H1 (cell line): ENCODE measurements at regions not wholly inside any gene's neighbourhood (a gene's known extent, or its start where the extent isn't known, plus 50 kb on each side); places are given as distances from the start of the nearest gene placed in this dataset.

Experiments
- CTCF ChIA-PET: fragments of 300-600 bp; sonication (Branson Sonifier 250); formaldehyde crosslinking; loops from one replicate; lab custom pipeline; 2021; ENCODE audit not compliant: partially characterized antibody; lab: Charles Lee
- POLR2A ChIA-PET: fragments of 300-600 bp; sonication (Branson Sonifier 250); formaldehyde crosslinking; loops from one replicate; lab custom pipeline; 2021; ENCODE audit warnings: inconsistent platforms; ENCODE audit not compliant: partially characterized antibody; lab: Charles Lee
- DNase-seq, 2 experiments: peaks; one replicate each; pipeline versions ENCODE4 v3.0.0 to v3.0.0-alpha.2; 2010 to 2022; ENCODE audit warnings: low spot score in 2 of 2, low read depth in 1 of 2, mixed read lengths in 1 of 2
- FAIRE-seq: peaks from 2 replicates; lab custom pipeline; 2011; peaks lifted over from hg19 to GRCh38; lab: Jason Lieb, UNC
- H2AFZ ChIP-seq: 2 replicates; pipeline ENCODE4 v1.8.1; 2012; ENCODE audit warnings: low read length, inconsistent platforms
- H2AK5ac ChIP-seq: 2 replicates; pipeline ENCODE4 v1.6.1; 2013; ENCODE audit warnings: low read depth, low read length
- H2BK120ac ChIP-seq: replicated peaks from 2 replicates; pipeline ENCODE3; 2013; ENCODE audit warnings: low read depth, low read length, inconsistent platforms
- H2BK12ac ChIP-seq: 2 replicates; pipeline ENCODE4 v1.6.1; 2013; ENCODE audit warnings: low read depth, low read length
- H2BK15ac ChIP-seq: 2 replicates; pipeline ENCODE4 v1.6.1; 2013; ENCODE audit warnings: low read length
- H2BK20ac ChIP-seq: 2 replicates; pipeline ENCODE4 v1.6.1; 2013; ENCODE audit warnings: low read length
- H2BK5ac ChIP-seq: 2 replicates; pipeline ENCODE4 v1.6.1; 2013; ENCODE audit warnings: low read depth, low read length
- H3K14ac ChIP-seq: 2 replicates; pipeline ENCODE4 v1.6.1; 2013; ENCODE audit warnings: inconsistent platforms; ENCODE audit not compliant: insufficient read length
- H3K18ac ChIP-seq: 2 replicates; pipeline ENCODE4 v1.6.1; 2013; ENCODE audit warnings: low read length; ENCODE audit errors: extremely low read depth
- H3K23ac ChIP-seq: 2 replicates; pipeline ENCODE4 v1.6.1; 2013; ENCODE audit warnings: inconsistent platforms; ENCODE audit not compliant: insufficient read length
- H3K23me2 ChIP-seq: 2 replicates; pipeline ENCODE4 v1.6.1; 2013; ENCODE audit warnings: low read depth, low read length
- H3K27ac ChIP-seq: 2 replicates; pipeline ENCODE4 v1.6.1; 2011; ENCODE audit warnings: low read depth, low read length, inconsistent platforms
- H3K27me3 ChIP-seq, 4 experiments: replicated peaks in 1 of 4; 1 replicate in 1 of 4; 2 replicates in 3 of 4; pipeline versions ENCODE4 v1.6.1 to v1.8.1; 2011 to 2013; ENCODE audit warnings: low read length in 3 of 4, mild to moderate bottlenecking in 3 of 4, inconsistent platforms in 2 of 4, mixed read lengths in 2 of 4, moderate library complexity in 1 of 4; ENCODE audit not compliant: control insufficient read depth in 3 of 4, insufficient read depth in 3 of 4; ENCODE audit errors: extremely low read depth in 1 of 4
- H3K36me3 ChIP-seq, 4 experiments: 2 replicates each; pipeline versions ENCODE4 v1.6.1 to v1.8.1; 2011 to 2013; ENCODE audit warnings: mild to moderate bottlenecking in 4 of 4, low read length in 3 of 4, moderate library complexity in 2 of 4, control low read depth in 1 of 4, inconsistent platforms in 1 of 4; ENCODE audit not compliant: insufficient read depth in 4 of 4, control insufficient read depth in 2 of 4
- H3K4ac ChIP-seq: replicated peaks from 2 replicates; pipeline ENCODE3; 2013; ENCODE audit warnings: low read length, low read depth, mixed read lengths, inconsistent platforms; ENCODE audit not compliant: insufficient read length
- H3K4me1 ChIP-seq, 4 experiments: replicated peaks in 1 of 4; 1 replicate in 1 of 4; 2 replicates in 3 of 4; pipeline versions ENCODE4 v1.6.1 to v1.8.1; 2011 to 2013; ENCODE audit warnings: low read length in 3 of 4, inconsistent platforms in 2 of 4, mixed read lengths in 1 of 4; ENCODE audit not compliant: insufficient read depth in 4 of 4, control insufficient read depth in 3 of 4
- H3K4me2 ChIP-seq, 2 experiments: 2 replicates each; pipeline versions ENCODE4 v1.6.1 to v1.8.1; 2011 to 2013; ENCODE audit warnings: low read depth in 2 of 2, low read length in 2 of 2, control low read depth in 1 of 2, inconsistent platforms in 1 of 2, mild to moderate bottlenecking in 1 of 2; ENCODE audit not compliant: insufficient read depth in 1 of 2
- H3K4me3 ChIP-seq, 4 experiments: fragments of 200-600, 300-600 bp in 1 of 4; sonication (generic), shearing (Covaris generic), sonication (Bioruptor Twin) in 1 of 4; 2 replicates each; pipeline versions ENCODE4 v1.5.1 to v1.8.1; 2011 to 2016; ENCODE audit warnings: low read length in 4 of 4, low read depth in 3 of 4, control low read depth in 2 of 4, inconsistent platforms in 2 of 4, mild to moderate bottlenecking in 2 of 4, mixed read lengths in 1 of 4, moderate library complexity in 1 of 4; ENCODE audit not compliant: insufficient read depth in 2 of 4; ENCODE audit errors: extremely low read depth in 1 of 4
- H3K56ac ChIP-seq: replicated peaks from 2 replicates; pipeline ENCODE3; 2013; ENCODE audit warnings: low read depth, mild to moderate bottlenecking, mixed read lengths, low read length, inconsistent platforms; ENCODE audit not compliant: insufficient read length
- H3K79me1 ChIP-seq: 2 replicates; pipeline ENCODE4 v1.6.1; 2013; ENCODE audit warnings: low read depth, low read length, control low read depth
- H3K79me2 ChIP-seq, 2 experiments: 2 replicates each; pipeline versions ENCODE4 v1.6.1 to v1.8.1; 2012 to 2013; ENCODE audit warnings: low read length in 2 of 2, mild to moderate bottlenecking in 2 of 2, inconsistent platforms in 1 of 2; ENCODE audit not compliant: insufficient read depth in 2 of 2, control insufficient read depth in 1 of 2
- H3K9ac ChIP-seq, 4 experiments: replicated peaks in 1 of 4; 1 replicate in 1 of 4; 2 replicates in 3 of 4; pipeline versions ENCODE4 v1.6.1 to v1.8.1; 2011 to 2013; ENCODE audit warnings: low read depth in 3 of 4, low read length in 3 of 4, control low read depth in 2 of 4, mild to moderate bottlenecking in 2 of 4, moderate library complexity in 2 of 4, inconsistent platforms in 1 of 4; ENCODE audit errors: extremely low read depth in 1 of 4
- H3K9me3 ChIP-seq, 2 experiments: 2 replicates each; pipeline versions ENCODE4 v1.6.1 to v1.8.1; 2012 to 2013; ENCODE audit warnings: mild to moderate bottlenecking in 2 of 2, moderate library complexity in 2 of 2, control low read depth in 1 of 2, inconsistent platforms in 1 of 2, low read depth in 1 of 2, low read length in 1 of 2, mixed read lengths in 1 of 2; ENCODE audit not compliant: insufficient read depth in 2 of 2
- H4K20me1 ChIP-seq, 2 experiments: replicated peaks in 1 of 2; 2 replicates each; pipeline versions ENCODE3 to v1.8.1; 2011 to 2013; ENCODE audit warnings: inconsistent platforms in 2 of 2, low read length in 2 of 2, mild to moderate bottlenecking in 1 of 2; ENCODE audit not compliant: insufficient read depth in 2 of 2, control insufficient read depth in 1 of 2
- H4K5ac ChIP-seq: 2 replicates; pipeline ENCODE4 v1.6.1; 2013; ENCODE audit warnings: low read length, low read depth, mixed read lengths, inconsistent platforms; ENCODE audit not compliant: insufficient read length
- H4K8ac ChIP-seq: 2 replicates; pipeline ENCODE4 v1.8.0; 2013; ENCODE audit warnings: mild to moderate bottlenecking, moderate library complexity, low read length, inconsistent platforms; ENCODE audit not compliant: insufficient read depth; ENCODE audit errors: extremely low read depth
- H4K91ac ChIP-seq: replicated peaks from 2 replicates; pipeline ENCODE3; 2013; ENCODE audit warnings: low read length, mixed read lengths, inconsistent platforms; ENCODE audit not compliant: insufficient read length
- ASH2L ChIP-seq: fragments of 200-600, 300-600 bp; sonication (generic); IDR thresholded peaks from one replicate; pipeline ENCODE4 v1.7.1; 2017; ENCODE audit warnings: low read length
- EGR1 ChIP-seq: IDR thresholded peaks from 2 replicates; pipeline ENCODE4 v1.6.1; 2011; ENCODE audit warnings: low read depth, low read length, borderline replicate concordance
- KDM4A ChIP-seq: IDR thresholded peaks from one replicate; pipeline ENCODE4 v1.7.1; 2012; ENCODE audit warnings: low read depth, mild to moderate bottlenecking, moderate library complexity, low read length, inconsistent platforms; ENCODE audit not compliant: severe bottlenecking
- KDM5A ChIP-seq: fragments of 200-600 bp; IDR thresholded peaks from 2 replicates; pipeline ENCODE4 v1.7.1; 2012; ENCODE audit warnings: mild to moderate bottlenecking, low read length, inconsistent platforms, mixed read lengths
- MAX ChIP-seq: IDR thresholded peaks from 2 replicates; pipeline ENCODE4 v1.6.1; 2012; ENCODE audit warnings: inconsistent platforms
- SIRT6 ChIP-seq: IDR thresholded peaks from one replicate; pipeline ENCODE4 v1.7.1; 2012; ENCODE audit warnings: low read length, inconsistent platforms
- WGBS, 2 experiments: shearing (Covaris generic) in 1 of 2; methylation state at CpG; one replicate each; pipeline versions ENCODE4 v1.1.6 to v1.1.7; 2013 to 2015; ENCODE audit warnings: low lambda C conversion rate in 2 of 2, mixed read lengths in 2 of 2, inconsistent platforms in 1 of 2, low coverage in 1 of 2, missing lambda C conversion rate in 1 of 2; ENCODE audit not compliant: insufficient replicate concordance in 2 of 2, insufficient coverage in 1 of 2, insufficient read length in 1 of 2; ENCODE audit errors: extremely low coverage in 1 of 2, missing lambda C conversion rate in 1 of 2; 5-methylcytosine and 5-hydroxymethylcytosine counted together

DNA sequence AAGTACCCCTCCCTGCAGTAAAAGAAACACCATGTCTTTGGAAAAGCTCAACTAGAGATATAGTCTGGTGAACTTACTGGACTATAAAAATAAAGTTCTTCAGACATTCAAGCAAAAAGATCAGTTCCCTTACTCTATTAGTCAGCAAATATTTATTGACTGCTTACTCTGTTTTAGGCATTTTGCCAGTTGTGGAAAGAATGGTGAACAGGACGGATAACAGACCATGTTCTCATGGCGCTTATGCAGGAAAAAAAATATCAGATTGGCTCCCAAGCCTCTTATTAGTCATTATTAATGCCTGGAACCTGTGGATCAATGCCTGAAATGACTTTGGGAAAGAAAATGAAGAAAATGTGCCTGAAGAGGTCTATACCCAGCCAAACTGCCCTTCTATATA is 282.2 kb upstream of the EPHA7 start:
- no peak overlapping the region for H4K5ac ChIP-seq
- H2AK5ac ChIP-seq = no peak overlapping the region
- DNase-seq = no peak
- H2BK20ac ChIP-seq = no peak overlapping the region
- H3K4me1 ChIP-seq = no peaks in the 10 kb centered on the region
- no peak overlapping the region for H2BK5ac ChIP-seq
- H3K4me3 ChIP-seq = no peak overlapping the region
- H3K56ac ChIP-seq = no peak overlapping the region
- no peak overlapping the region for H2BK15ac ChIP-seq
- H3K4ac ChIP-seq = no peak overlapping the region
- 92% methylated on average over 2 of the region's 2 CpGs; no CpG with 5 or more reads in 1 of the 2 experiments for WGBS, 2 experiments
- no peak overlapping the region for H2AFZ ChIP-seq
- H2BK12ac ChIP-seq = no peak overlapping the region
- H4K91ac ChIP-seq = no peak overlapping the region
- H3K18ac ChIP-seq = no peak overlapping the region
- H3K27me3 ChIP-seq = no peaks in the 10 kb centered on the region
- H3K14ac ChIP-seq = no peak overlapping the region
- no peak overlapping the region for H3K23ac ChIP-seq
- no peaks in the 10 kb centered on the region for H3K36me3 ChIP-seq
- no peaks in the 10 kb centered on the region for H3K79me2 ChIP-seq
- FAIRE-seq = no peak
- H3K9ac ChIP-seq = no peak overlapping the region
- POLR2A ChIA-PET = no interaction called here
- H3K9me3 ChIP-seq = no peaks in the 10 kb centered on the region
- H4K20me1 ChIP-seq = no peaks in the 10 kb centered on the region
- no peak overlapping the region for H3K4me2 ChIP-seq
- CTCF ChIA-PET = interaction anchor here (0.9 kb wide), 1 partner anchor 20 kb away, joined by 3 read pairs; no protein-coding TSS in a partner anchor
- no peak for TF ChIP-seq MAX
- no peak for TF ChIP-seq SIRT6
- no peak for TF ChIP-seq ASH2L
- no peak for TF ChIP-seq EGR1
- TF ChIP-seq KDM5A = no peak
- no peak for TF ChIP-seq KDM4A
- no peak overlapping the region for H4K8ac ChIP-seq
- H3K27ac ChIP-seq = no peak overlapping the region
- H3K23me2 ChIP-seq = no peaks in the 10 kb centered on the region; the same call in 1 of the 2 replicates
- H2BK120ac ChIP-seq = no peak overlapping the region
- H3K79me1 ChIP-seq = no peaks in the 10 kb centered on the region
